ENCODE measurements at regions not wholly inside any gene's neighbourhood (a gene's known extent, or its start where the extent isn't known, plus 50 kb on each side); places are given as distances from the start of the nearest gene placed in this dataset.

GRCh38 chr6:25165800-25166199, 113.4 kb upstream of the CARMIL1 start:
- ATAC-seq = peak; percentile 61
- TF ChIP-seq CSRNP3 (CRISPR knock-in tag; IDR thresholded peaks at IDR 0.05) (no peak), GLIS3 (CRISPR knock-in tag; IDR thresholded peaks at IDR 0.05) (no peak), TSHZ2 (CRISPR knock-in tag; IDR thresholded peaks at IDR 0.05) (no peak), RARB (CRISPR knock-in tag; IDR thresholded peaks at IDR 0.05) (no peak), ZFP3 (CRISPR knock-in tag; IDR thresholded peaks at IDR 0.05) (no peak), ZFP30 (CRISPR knock-in tag; IDR thresholded peaks at IDR 0.05) (no peak), ZC3H10 (CRISPR knock-in tag; IDR thresholded peaks at IDR 0.05) (no peak), ESRRG (CRISPR knock-in tag; IDR thresholded peaks at IDR 0.05) (no peak), ISL1 (CRISPR knock-in tag; IDR thresholded peaks at IDR 0.05) (no peak), CSDC2 (CRISPR knock-in tag; IDR thresholded peaks at IDR 0.05) (no peak), TOX (CRISPR knock-in tag; IDR thresholded peaks at IDR 0.05; ENCODE audit: borderline replicate concordance) (no peak), CREB5 (CRISPR knock-in tag; IDR thresholded peaks at IDR 0.05; ENCODE audit: low read depth) (no peak), ZNF70 (CRISPR knock-in tag; IDR thresholded peaks at IDR 0.05) (no peak), ZNF8 (CRISPR knock-in tag; IDR thresholded peaks at IDR 0.05) (no peak), TCF4 (CRISPR knock-in tag; IDR thresholded peaks at IDR 0.05; ENCODE audit: borderline replicate concordance) (no peak), ZNF565 (CRISPR knock-in tag; conservative IDR thresholded peaks at IDR 0.05; ENCODE audit: low read depth) (no peak), ARNTL (CRISPR knock-in tag; IDR thresholded peaks at IDR 0.05; ENCODE audit: borderline replicate concordance, low read depth) (no peak)
- TF ChIP-seq, protein P1, sequence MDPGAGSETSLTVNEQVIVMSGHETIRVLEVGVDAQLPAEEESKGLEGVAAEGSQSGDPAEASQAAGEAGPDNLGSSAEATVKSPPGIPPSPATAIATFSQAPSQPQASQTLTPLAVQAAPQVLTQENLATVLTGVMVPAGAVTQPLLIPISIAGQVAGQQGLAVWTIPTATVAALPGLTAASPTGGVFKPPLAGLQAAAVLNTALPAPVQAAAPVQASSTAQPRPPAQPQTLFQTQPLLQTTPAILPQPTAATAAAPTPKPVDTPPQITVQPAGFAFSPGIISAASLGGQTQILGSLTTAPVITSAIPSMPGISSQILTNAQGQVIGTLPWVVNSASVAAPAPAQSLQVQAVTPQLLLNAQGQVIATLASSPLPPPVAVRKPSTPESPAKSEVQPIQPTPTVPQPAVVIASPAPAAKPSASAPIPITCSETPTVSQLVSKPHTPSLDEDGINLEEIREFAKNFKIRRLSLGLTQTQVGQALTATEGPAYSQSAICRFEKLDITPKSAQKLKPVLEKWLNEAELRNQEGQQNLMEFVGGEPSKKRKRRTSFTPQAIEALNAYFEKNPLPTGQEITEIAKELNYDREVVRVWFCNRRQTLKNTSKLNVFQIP (CRISPR knock-in tag; IDR thresholded peaks at IDR 0.05; ENCODE audit: borderline replicate concordance, low read depth) = no peak

DNA sequence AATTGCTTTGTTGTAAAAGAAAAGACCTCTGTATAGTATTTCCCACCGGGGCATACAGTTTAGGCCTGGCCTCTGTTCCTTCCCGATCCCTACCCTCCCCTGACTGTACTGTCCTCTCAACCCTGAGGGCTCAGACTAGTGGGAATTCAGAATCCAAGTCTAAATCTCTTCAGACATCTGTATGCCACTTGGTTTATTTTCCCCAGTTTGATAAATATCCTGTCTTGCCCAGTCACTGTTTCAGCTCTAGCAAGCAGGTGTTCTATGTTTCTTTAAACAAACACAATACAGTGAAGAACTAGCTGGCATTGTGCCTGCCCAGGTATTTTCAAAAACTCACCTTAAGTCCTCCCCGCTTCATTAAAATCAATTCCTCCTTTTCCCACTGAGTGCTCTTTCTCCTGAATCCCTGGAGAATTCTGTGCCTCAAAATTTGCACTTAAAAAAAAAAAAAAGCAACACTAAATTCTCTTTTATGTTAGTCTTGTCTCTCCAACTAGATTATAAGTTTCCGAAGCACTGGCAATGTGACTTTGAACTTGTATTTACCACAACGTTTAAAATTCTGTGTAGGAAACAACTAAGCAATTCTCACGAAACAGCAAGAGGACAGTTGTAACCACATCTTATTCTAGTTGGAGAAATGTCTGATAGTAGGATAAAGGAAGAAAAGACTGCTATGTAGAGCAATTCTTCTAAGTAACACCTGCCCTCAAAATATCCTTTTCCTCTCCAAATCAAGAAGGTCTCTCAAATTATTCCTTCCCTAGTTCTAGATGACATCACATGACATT, 112.0 kb upstream of the CARMIL1 start:
- ATAC-seq = peak; percentile 57
- no peak for TF ChIP-seq ZNF8 (CRISPR knock-in tag; IDR thresholded peaks at IDR 0.05)

- no peak for ATAC-seq
- TF ChIP-seq CREB5 (CRISPR knock-in tag; IDR thresholded peaks at IDR 0.05; ENCODE audit: low read depth) (no peak), TCF4 (CRISPR knock-in tag; IDR thresholded peaks at IDR 0.05; ENCODE audit: borderline replicate concordance) (no peak), ZC3H10 (CRISPR knock-in tag; IDR thresholded peaks at IDR 0.05) (no peak), TOX (CRISPR knock-in tag; IDR thresholded peaks at IDR 0.05; ENCODE audit: borderline replicate concordance) (no peak), ARNTL (CRISPR knock-in tag; IDR thresholded peaks at IDR 0.05; ENCODE audit: borderline replicate concordance, low read depth) (no peak), OSR1 (CRISPR knock-in tag; IDR thresholded peaks at IDR 0.05) (no peak), ZNF565 (CRISPR knock-in tag; conservative IDR thresholded peaks at IDR 0.05; ENCODE audit: low read depth) (no peak), PATZ1 (CRISPR knock-in tag; IDR thresholded peaks at IDR 0.05; ENCODE audit: borderline replicate concordance) (no peak), CSRNP3 (CRISPR knock-in tag; IDR thresholded peaks at IDR 0.05) (no peak), ZFP3 (CRISPR knock-in tag; IDR thresholded peaks at IDR 0.05) (no peak), BACH2 (CRISPR knock-in tag; IDR thresholded peaks at IDR 0.05; ENCODE audit: borderline replicate concordance) (no peak)
- TF ChIP-seq, protein P1 (CRISPR knock-in tag; IDR thresholded peaks at IDR 0.05; ENCODE audit: borderline replicate concordance, low read depth) = no peak
These were observed 111.2 kb upstream of the CARMIL1 start for GRCh38 chr6:25167961-25168360.

Data from SK-N-SH treated with all-trans-retinoic acid at 6 μM for 48 hours (cell line).